ENCODE measurements at regions not wholly inside any gene's neighbourhood (a gene's known extent, or its start where the extent isn't known, plus 50 kb on each side); places are given as distances from the start of the nearest gene placed in this dataset.

- TF ChIP-seq, protein P1, sequence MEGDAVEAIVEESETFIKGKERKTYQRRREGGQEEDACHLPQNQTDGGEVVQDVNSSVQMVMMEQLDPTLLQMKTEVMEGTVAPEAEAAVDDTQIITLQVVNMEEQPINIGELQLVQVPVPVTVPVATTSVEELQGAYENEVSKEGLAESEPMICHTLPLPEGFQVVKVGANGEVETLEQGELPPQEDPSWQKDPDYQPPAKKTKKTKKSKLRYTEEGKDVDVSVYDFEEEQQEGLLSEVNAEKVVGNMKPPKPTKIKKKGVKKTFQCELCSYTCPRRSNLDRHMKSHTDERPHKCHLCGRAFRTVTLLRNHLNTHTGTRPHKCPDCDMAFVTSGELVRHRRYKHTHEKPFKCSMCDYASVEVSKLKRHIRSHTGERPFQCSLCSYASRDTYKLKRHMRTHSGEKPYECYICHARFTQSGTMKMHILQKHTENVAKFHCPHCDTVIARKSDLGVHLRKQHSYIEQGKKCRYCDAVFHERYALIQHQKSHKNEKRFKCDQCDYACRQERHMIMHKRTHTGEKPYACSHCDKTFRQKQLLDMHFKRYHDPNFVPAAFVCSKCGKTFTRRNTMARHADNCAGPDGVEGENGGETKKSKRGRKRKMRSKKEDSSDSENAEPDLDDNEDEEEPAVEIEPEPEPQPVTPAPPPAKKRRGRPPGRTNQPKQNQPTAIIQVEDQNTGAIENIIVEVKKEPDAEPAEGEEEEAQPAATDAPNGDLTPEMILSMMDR (tag by site-specific recombination; IDR thresholded peaks at IDR 0.05) = no peak
- TF ChIP-seq REST (tag by site-specific recombination; IDR thresholded peaks at IDR 0.05) = no peak
- TF ChIP-seq, protein P2, sequence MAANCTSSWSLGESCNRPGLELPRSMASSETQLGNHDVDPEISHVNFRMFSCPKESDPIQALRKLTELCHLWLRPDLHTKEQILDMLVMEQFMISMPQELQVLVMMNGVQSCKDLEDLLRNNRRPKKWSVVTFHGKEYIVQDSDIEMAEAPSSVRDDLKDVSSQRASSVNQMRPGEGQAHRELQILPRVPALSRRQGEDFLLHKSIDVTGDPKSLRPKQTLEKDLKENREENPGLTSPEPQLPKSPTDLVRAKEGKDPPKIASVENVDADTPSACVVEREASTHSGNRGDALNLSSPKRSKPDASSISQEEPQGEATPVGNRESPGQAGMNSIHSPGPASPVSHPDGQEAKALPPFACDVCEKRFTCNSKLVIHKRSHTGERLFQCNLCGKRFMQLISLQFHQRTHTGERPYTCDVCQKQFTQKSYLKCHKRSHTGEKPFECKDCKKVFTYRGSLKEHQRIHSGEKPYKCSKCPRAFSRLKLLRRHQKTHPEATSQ (tag by site-specific recombination; IDR thresholded peaks at IDR 0.05) = no peak
- TF ChIP-seq, protein P3, sequence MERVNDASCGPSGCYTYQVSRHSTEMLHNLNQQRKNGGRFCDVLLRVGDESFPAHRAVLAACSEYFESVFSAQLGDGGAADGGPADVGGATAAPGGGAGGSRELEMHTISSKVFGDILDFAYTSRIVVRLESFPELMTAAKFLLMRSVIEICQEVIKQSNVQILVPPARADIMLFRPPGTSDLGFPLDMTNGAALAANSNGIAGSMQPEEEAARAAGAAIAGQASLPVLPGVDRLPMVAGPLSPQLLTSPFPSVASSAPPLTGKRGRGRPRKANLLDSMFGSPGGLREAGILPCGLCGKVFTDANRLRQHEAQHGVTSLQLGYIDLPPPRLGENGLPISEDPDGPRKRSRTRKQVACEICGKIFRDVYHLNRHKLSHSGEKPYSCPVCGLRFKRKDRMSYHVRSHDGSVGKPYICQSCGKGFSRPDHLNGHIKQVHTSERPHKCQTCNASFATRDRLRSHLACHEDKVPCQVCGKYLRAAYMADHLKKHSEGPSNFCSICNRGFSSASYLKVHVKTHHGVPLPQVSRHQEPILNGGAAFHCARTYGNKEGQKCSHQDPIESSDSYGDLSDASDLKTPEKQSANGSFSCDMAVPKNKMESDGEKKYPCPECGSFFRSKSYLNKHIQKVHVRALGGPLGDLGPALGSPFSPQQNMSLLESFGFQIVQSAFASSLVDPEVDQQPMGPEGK (tag by site-specific recombination; IDR thresholded peaks at IDR 0.05) = no peak
- TF ChIP-seq YY1 (tag by site-specific recombination; IDR thresholded peaks at IDR 0.05) = no peak
- no peak for TF ChIP-seq TCF7L2 (IDR thresholded peaks at IDR 0.05; ENCODE audit: borderline replicate concordance, low read depth, low read length)
- TF ChIP-seq ZNF433 (tag by site-specific recombination; IDR thresholded peaks at IDR 0.05; ENCODE audit: low read depth) = no peak
- no peak for TF ChIP-seq FEZF1 (tag by site-specific recombination; IDR thresholded peaks at IDR 0.05)
- TF ChIP-seq SALL2 (tag by site-specific recombination; IDR thresholded peaks at IDR 0.05; ENCODE audit: borderline replicate concordance) = no peak
- TF ChIP-seq, protein P4, sequence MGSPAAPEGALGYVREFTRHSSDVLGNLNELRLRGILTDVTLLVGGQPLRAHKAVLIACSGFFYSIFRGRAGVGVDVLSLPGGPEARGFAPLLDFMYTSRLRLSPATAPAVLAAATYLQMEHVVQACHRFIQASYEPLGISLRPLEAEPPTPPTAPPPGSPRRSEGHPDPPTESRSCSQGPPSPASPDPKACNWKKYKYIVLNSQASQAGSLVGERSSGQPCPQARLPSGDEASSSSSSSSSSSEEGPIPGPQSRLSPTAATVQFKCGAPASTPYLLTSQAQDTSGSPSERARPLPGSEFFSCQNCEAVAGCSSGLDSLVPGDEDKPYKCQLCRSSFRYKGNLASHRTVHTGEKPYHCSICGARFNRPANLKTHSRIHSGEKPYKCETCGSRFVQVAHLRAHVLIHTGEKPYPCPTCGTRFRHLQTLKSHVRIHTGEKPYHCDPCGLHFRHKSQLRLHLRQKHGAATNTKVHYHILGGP (tag by site-specific recombination; IDR thresholded peaks at IDR 0.05) = no peak
- TF ChIP-seq SETDB1 (IDR thresholded peaks at IDR 0.05; ENCODE audit: insufficient read length, low read length) = no peak
- no peak for TF ChIP-seq ZNF501 (tag by site-specific recombination; IDR thresholded peaks at IDR 0.05)
- no peak for TF ChIP-seq ZNF366 (tag by site-specific recombination; conservative IDR thresholded peaks at IDR 0.05)
Measured at GRCh38 chr1:61523893-61524605, 200.9 kb downstream of the TM2D1 start.

Data from HEK293 (cell line).